Vagina (tissue), 2 donors: ENCODE measurements at regions not wholly inside any gene's neighbourhood (a gene's known extent, or its start where the extent isn't known, plus 50 kb on each side); places are given as distances from the start of the nearest gene placed in this dataset.

ENCODE experiments used
- POLR2A ChIP-seq, 2 donors: fragments of 450-650 bp; IDR thresholded peaks; one replicate each; pipeline ENCODE4 v1.6.1; 2017; ENCODE audit warnings: antibody characterized with exemption in 2 of 2, mild to moderate bottlenecking in 2 of 2, moderate library complexity in 2 of 2
- POLR2AphosphoS5 ChIP-seq, 2 donors: sonication (generic); formaldehyde crosslinking; IDR thresholded peaks; one replicate each; pipeline ENCODE4 v1.9.0; 2017; ENCODE audit warnings: antibody characterized with exemption in 2 of 2, mild to moderate bottlenecking in 2 of 2, low read depth in 1 of 2; ENCODE audit not compliant: insufficient read depth in 1 of 2
- TF ChIP-seq, protein P1 (sequence below), 3 experiments: fragments of 450-650 bp in 2 of 3; fragments of 200-600 bp in 1 of 3; sonication (generic) in 1 of 3; IDR thresholded peaks; one replicate each; pipeline ENCODE4 v1.5.1; 2017 to 2019; ENCODE audit warnings: antibody characterized with exemption in 3 of 3, mild to moderate bottlenecking in 2 of 3, moderate library complexity in 2 of 3

DNA sequence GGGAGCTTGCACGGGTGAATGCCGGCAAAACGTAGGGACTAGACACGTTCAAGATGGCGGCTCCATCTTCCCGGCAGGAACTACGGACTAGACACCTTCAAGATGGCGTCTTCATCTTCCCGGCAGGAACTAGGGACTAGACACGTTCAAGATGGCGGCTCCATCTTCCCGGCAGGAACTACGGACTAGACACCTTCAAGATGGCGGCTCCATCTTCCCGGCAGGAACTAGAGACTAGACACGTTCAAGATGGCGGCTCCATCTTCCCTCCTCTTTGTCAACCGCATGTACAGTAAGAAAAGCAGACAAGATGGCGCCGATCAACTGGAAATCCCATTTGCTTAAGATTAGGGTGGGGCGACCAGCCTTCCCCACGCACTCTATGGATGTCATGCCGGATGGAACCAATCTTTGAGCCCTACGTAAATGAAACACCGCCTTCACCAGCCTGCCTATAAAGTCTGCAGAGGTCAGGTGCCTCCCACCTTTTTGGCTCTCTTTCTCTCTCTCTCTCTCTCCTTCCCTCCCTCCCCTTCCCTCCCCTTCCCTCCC lies 222.4 kb downstream of the CRLF2 start:
- TF ChIP-seq, protein P1, sequence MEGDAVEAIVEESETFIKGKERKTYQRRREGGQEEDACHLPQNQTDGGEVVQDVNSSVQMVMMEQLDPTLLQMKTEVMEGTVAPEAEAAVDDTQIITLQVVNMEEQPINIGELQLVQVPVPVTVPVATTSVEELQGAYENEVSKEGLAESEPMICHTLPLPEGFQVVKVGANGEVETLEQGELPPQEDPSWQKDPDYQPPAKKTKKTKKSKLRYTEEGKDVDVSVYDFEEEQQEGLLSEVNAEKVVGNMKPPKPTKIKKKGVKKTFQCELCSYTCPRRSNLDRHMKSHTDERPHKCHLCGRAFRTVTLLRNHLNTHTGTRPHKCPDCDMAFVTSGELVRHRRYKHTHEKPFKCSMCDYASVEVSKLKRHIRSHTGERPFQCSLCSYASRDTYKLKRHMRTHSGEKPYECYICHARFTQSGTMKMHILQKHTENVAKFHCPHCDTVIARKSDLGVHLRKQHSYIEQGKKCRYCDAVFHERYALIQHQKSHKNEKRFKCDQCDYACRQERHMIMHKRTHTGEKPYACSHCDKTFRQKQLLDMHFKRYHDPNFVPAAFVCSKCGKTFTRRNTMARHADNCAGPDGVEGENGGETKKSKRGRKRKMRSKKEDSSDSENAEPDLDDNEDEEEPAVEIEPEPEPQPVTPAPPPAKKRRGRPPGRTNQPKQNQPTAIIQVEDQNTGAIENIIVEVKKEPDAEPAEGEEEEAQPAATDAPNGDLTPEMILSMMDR (IDR thresholded peaks at IDR 0.05), result no peak
- TF ChIP-seq POLR2A (IDR thresholded peaks at IDR 0.05) (no peak), POLR2AphosphoS5 (IDR thresholded peaks at IDR 0.05; ENCODE audit: insufficient read depth in 1 of 2, low read depth in 1 of 2) (peak in 1 of 2 donors; percentile 72)
